ENCODE measurements at regions not wholly inside any gene's neighbourhood (a gene's known extent, or its start where the extent isn't known, plus 50 kb on each side); places are given as distances from the start of the nearest gene placed in this dataset.

DNA sequence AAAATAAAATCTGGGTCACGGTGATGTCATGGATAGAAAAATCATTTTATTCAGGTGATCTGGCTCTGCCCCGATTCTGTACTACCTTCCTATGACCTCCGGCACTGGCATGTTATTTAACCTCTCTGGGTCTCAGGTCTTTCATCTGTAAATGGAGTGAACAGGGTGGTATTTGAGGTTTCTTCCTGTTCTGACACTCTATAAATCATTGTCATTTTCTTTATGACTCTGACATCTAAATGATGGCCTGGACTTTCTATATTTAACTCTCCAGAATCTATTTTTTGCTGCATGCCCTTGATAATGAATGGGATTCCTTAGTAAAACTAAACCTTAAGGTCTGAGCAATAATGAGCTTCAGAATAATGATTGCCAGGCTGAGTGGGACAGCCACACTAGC lies 422.0 kb upstream of the CNKSR2 start:
- H3K4me3 ChIP-seq, result no peak overlapping the region
- no peaks in the 10 kb centered on the region for H3K4me1 ChIP-seq
- no peaks in the 10 kb centered on the region for H3K36me3 ChIP-seq
- H3K27ac ChIP-seq, result no peak overlapping the region
- DNase-seq, result no peak
- no peaks in the 10 kb centered on the region for H3K9me3 ChIP-seq
- no peak overlapping the region for H3K9ac ChIP-seq (ENCODE audit: low read depth in 2 of 2, low read length in 2 of 2)
- intact Hi-C loops (cut with DNase I), result no loop called here
- H3K27me3 ChIP-seq, result no peaks in the 10 kb centered on the region
- TF ChIP-seq, protein P1, sequence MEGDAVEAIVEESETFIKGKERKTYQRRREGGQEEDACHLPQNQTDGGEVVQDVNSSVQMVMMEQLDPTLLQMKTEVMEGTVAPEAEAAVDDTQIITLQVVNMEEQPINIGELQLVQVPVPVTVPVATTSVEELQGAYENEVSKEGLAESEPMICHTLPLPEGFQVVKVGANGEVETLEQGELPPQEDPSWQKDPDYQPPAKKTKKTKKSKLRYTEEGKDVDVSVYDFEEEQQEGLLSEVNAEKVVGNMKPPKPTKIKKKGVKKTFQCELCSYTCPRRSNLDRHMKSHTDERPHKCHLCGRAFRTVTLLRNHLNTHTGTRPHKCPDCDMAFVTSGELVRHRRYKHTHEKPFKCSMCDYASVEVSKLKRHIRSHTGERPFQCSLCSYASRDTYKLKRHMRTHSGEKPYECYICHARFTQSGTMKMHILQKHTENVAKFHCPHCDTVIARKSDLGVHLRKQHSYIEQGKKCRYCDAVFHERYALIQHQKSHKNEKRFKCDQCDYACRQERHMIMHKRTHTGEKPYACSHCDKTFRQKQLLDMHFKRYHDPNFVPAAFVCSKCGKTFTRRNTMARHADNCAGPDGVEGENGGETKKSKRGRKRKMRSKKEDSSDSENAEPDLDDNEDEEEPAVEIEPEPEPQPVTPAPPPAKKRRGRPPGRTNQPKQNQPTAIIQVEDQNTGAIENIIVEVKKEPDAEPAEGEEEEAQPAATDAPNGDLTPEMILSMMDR (IDR thresholded peaks at IDR 0.05), result no peak

DNA sequence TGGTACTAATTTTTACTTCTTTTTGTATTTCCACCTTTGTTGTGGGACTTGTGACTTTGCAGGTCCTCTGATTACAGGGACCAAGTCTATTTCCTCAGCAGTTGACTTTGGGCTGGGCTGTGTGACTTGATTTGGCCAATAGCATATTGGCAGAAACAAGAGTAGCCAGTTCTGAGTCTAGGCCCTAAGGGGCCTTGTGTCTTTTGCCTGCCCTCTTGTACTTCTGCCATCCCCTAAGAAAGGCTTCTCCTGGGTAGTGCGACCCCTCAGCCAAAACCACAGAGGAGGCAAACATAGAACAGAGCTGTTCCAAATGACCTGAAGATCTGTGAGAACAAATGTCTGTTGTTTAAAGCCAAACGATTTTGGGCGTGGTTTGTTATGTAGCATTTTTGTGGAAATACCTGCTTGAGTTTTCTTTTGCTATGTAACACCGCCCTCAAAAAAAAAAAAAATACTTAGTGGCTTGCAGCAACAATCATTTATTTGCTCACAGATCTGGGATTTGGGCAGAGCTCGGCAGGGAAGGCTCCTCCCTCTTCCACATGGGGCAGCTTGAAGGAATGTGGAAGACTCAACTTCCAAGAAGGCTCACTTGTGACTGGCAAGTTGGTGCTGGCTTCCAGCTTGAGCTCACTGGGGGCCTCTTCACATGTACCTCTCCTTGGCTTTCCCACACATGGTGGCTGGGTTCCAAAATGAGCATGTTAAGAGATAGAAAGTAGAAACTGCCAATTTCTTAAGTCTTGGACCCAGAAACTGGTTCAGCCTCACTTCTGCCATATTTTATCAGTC lies 423.0 kb upstream of the CNKSR2 start:
- TF ChIP-seq, protein P1 (IDR thresholded peaks at IDR 0.05), result no peak
- Histone ChIP-seq H3K4me3 (no peak overlapping the region), H3K36me3 (no peaks in the 10 kb centered on the region), H3K9me3 (no peaks in the 10 kb centered on the region), H3K4me1 (no peaks in the 10 kb centered on the region), H3K27me3 (no peaks in the 10 kb centered on the region), H3K9ac (ENCODE audit: low read depth in 2 of 2, low read length in 2 of 2) (no peak overlapping the region), H3K27ac (no peak overlapping the region)
- intact Hi-C loops (cut with DNase I), result no loop called here
- DNase-seq, result no peak

DNA sequence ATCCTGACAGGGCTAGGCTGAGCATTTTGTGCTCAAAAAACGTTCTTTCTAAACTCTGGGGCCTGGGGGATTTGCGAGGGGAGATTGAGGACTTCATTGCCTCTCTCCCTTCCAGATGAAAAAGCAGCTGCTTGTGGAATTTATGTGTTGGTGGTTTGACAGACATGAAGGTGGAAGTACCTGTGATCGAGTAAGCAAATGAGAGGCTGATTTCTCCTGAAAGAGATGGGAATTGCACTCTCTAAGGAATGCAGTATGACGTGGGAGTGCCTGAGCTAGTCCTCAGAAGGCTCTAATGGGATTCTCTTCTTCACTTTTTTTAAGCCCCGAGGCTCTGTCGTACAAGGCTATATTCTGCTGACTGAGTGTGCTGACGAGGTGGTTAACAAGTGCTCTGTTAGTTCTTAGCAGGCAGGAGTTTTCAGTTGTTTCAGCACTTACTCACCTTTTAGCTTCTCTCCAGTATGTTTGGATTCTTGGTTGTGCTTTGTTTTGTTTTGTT lies 426.8 kb upstream of the CNKSR2 start:
- Histone ChIP-seq H3K36me3 (no peaks in the 10 kb centered on the region), H3K27me3 (no peaks in the 10 kb centered on the region), H3K4me3 (no peak overlapping the region), H3K4me1 (no peaks in the 10 kb centered on the region), H3K27ac (no peak overlapping the region), H3K9ac (ENCODE audit: low read depth in 2 of 2, low read length in 2 of 2) (no peak overlapping the region), H3K9me3 (no peaks in the 10 kb centered on the region)
- intact Hi-C loops (cut with DNase I), result no loop called here
- TF ChIP-seq, protein P1 (IDR thresholded peaks at IDR 0.05), result no peak
- DNase-seq, result no peak

DNA sequence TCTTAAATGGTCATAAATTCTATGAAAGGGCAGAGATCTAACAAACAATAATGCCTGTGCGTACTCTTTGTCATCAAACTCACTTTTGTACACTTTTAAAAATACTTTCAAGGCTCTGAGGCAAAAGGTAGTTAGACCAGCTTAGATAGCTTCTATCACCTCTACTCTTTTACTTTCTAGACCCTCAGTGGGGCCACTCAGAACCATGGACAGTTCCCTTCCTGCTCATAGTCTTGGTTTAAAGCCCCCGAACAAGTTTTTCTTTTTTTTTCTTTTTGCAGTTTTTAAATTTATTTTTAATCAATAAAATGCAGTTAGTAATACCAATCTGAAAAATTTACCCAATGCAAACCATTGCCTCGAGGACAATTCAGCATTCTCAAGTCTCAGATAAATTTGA lies 460.5 kb upstream of the CNKSR2 start:
- intact Hi-C loops (cut with DNase I), result no loop called here
- Histone ChIP-seq H3K27ac (no peak overlapping the region), H3K9me3 (no peaks in the 10 kb centered on the region), H3K36me3 (no peaks in the 10 kb centered on the region), H3K4me3 (no peak overlapping the region), H3K4me1 (no peaks in the 10 kb centered on the region), H3K27me3 (no peaks in the 10 kb centered on the region), H3K9ac (ENCODE audit: low read depth in 2 of 2, low read length in 2 of 2) (no peak overlapping the region)
- DNase-seq, result no peak
- TF ChIP-seq, protein P1 (IDR thresholded peaks at IDR 0.05), result no peak

DNA sequence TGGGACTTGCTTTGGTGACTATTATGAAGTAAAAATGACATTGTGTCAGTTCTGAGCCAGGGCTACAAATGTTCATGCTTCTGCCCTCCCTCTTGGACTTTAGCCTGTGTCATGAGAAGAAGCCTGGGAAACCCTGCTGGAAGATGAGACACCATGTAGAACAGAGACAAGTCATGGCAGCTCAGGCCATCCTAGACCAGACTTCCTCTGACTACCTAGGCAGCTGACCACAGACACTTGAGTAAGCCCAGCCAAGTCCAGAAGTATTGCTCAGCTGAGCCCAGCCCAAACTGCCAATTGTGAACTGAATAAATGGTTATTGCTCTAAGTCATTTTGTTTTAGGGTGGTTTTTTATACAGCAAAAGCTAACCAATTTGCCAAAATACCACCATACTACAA lies 467.6 kb upstream of the CNKSR2 start:
- no peaks in the 10 kb centered on the region for H3K4me1 ChIP-seq
- intact Hi-C loops (cut with DNase I), result no loop called here
- TF ChIP-seq, protein P1 (IDR thresholded peaks at IDR 0.05), result no peak
- no peak overlapping the region for H3K9ac ChIP-seq (ENCODE audit: low read depth in 2 of 2, low read length in 2 of 2)
- no peak overlapping the region for H3K4me3 ChIP-seq
- DNase-seq, result no peak
- H3K9me3 ChIP-seq, result no peaks in the 10 kb centered on the region
- H3K27me3 ChIP-seq, result no peaks in the 10 kb centered on the region
- no peak overlapping the region for H3K27ac ChIP-seq
- no peaks in the 10 kb centered on the region for H3K36me3 ChIP-seq

Measured in colonic mucosa (tissue), 4 donors.